ENCODE measurements at regions not wholly inside any gene's neighbourhood (a gene's known extent, or its start where the extent isn't known, plus 50 kb on each side); places are given as distances from the start of the nearest gene placed in this dataset.

DNA sequence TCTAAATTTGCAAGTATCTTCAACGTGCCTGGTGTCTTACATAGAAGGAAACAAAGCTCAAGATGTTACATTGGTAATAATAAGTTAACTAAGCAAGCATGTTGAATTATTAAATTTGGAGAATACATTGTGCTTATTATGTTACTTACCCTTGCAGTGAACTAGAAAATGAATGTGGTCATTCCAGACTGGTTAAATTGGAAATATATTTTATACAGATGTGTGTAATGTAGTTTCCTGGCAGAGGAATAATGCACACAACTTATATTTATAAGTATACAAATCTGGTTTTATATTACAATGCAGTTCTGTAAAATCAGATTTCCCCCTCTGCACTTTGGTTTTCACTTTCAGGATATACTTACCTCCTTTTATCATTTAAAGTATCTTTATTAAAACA lies 159.9 kb upstream of the SLIT2 start:
- Histone ChIP-seq H3K4me2 (ENCODE audit: insufficient read depth, low read length) (no peak overlapping the region), H3K27ac (ENCODE audit: insufficient read depth, low read depth, low read length) (no peak overlapping the region), H2AFZ (ENCODE audit: low read depth, low read length) (no peak overlapping the region), H3K79me2 (ENCODE audit: control insufficient read depth, insufficient read depth, low read length) (no peaks in the 10 kb centered on the region), H3K9ac (replicated peaks; ENCODE audit: extremely low read depth, insufficient read depth, low read length) (no peak overlapping the region), H3K9me1 (replicated peaks; ENCODE audit: control insufficient read depth, extremely low read depth, insufficient read depth, low read length) (no peaks in the 10 kb centered on the region), H3K9me3 (replicated peaks; ENCODE audit: control insufficient read depth, insufficient read depth, low read length) (no peaks in the 10 kb centered on the region), H3K36me3 (ENCODE audit: control insufficient read depth in 2 of 2, extremely low read depth in 1 of 2, insufficient read depth in 2 of 2, low read length in 2 of 2) (no peaks in the 10 kb centered on the region), H3K27me3 (ENCODE audit: control insufficient read depth in 2 of 2, insufficient read depth in 2 of 2, low read length in 2 of 2) (no peaks in the 10 kb centered on the region), H4K20me1 (replicated peaks; ENCODE audit: control insufficient read depth, extremely low read depth, insufficient read depth, low read length) (no peaks in the 10 kb centered on the region), H3K4me1 (ENCODE audit: control insufficient read depth, extremely low read depth, insufficient read depth, low read length) (no peaks in the 10 kb centered on the region), H3K4me3 (replicated peaks in 1 of 3; ENCODE audit: insufficient read depth in 1 of 3, low read depth in 1 of 3, low read length in 3 of 3) (no peak overlapping the region)
- no peak for DNase-seq (ENCODE audit: low read depth, low spot score)
- no TSS peak for BruUV-seq (replicated peaks)
- CTCF ChIA-PET: no interaction called here
- POLR2A ChIA-PET: no interaction called here
- FAIRE-seq: no peak
- dilution Hi-C loops (cut with MboI; ENCODE audit: extremely low pct_ligation_motif_present, low sequenced_read_pairs) (no loop called here), intact Hi-C loops (cut with micrococcal nuclease) (no loop called here)
- TF ChIP-seq GATA2 (IDR thresholded peaks at IDR 0.05; ENCODE audit: insufficient read depth, insufficient read length, low read depth, low read length) (no peak), POLR2A (IDR thresholded peaks at IDR 0.05; ENCODE audit: low read depth, low read length) (no peak), FOS (IDR thresholded peaks at IDR 0.05; ENCODE audit: borderline replicate concordance, insufficient read depth, low read length) (no peak), MYC (IDR thresholded peaks at IDR 0.05; ENCODE audit: low read depth, low read length) (no peak), EZH2 (IDR thresholded peaks at IDR 0.05; ENCODE audit: borderline replicate concordance, low read depth, low read length, severe bottlenecking) (no peak), JUN (IDR thresholded peaks at IDR 0.05; ENCODE audit: borderline replicate concordance, insufficient read depth, insufficient read length, low read depth) (no peak), POLR2AphosphoS5 (IDR thresholded peaks at IDR 0.05; ENCODE audit: insufficient read depth, low read depth, low read length) (no peak)
- TF ChIP-seq, protein P1, sequence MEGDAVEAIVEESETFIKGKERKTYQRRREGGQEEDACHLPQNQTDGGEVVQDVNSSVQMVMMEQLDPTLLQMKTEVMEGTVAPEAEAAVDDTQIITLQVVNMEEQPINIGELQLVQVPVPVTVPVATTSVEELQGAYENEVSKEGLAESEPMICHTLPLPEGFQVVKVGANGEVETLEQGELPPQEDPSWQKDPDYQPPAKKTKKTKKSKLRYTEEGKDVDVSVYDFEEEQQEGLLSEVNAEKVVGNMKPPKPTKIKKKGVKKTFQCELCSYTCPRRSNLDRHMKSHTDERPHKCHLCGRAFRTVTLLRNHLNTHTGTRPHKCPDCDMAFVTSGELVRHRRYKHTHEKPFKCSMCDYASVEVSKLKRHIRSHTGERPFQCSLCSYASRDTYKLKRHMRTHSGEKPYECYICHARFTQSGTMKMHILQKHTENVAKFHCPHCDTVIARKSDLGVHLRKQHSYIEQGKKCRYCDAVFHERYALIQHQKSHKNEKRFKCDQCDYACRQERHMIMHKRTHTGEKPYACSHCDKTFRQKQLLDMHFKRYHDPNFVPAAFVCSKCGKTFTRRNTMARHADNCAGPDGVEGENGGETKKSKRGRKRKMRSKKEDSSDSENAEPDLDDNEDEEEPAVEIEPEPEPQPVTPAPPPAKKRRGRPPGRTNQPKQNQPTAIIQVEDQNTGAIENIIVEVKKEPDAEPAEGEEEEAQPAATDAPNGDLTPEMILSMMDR (IDR thresholded peaks at IDR 0.05; ENCODE audit: extremely low read depth in 1 of 2, insufficient read depth in 1 of 2, low read depth in 1 of 2, low read length in 2 of 2): no peak
- TF ChIP-seq, protein P2, sequence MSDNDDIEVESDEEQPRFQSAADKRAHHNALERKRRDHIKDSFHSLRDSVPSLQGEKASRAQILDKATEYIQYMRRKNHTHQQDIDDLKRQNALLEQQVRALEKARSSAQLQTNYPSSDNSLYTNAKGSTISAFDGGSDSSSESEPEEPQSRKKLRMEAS (IDR thresholded peaks at IDR 0.05; ENCODE audit: insufficient read depth, insufficient read length): no peak

Data from endothelial cell of umbilical vein (primary cell).